Hematopoietic multipotent progenitor cell treated with erythropoietin and hydrocortisone succinate and interleukin-3 and kit ligand, for 4 days (in vitro differentiated cells): ENCODE measurements at regions not wholly inside any gene's neighbourhood (a gene's known extent, or its start where the extent isn't known, plus 50 kb on each side); places are given as distances from the start of the nearest gene placed in this dataset.

Source experiments
- DNase-seq: peaks from one replicate; pipeline ENCODE4 v3.0.0-alpha.2; 2015

GRCh38 chr13:99892866-99893504, 78.6 kb downstream of the ZIC5 start:
- no peak for DNase-seq

- no peak for DNase-seq
Observed at GRCh38 chr13:99892196-99892613, 79.4 kb downstream of the ZIC5 start.

- no peak for DNase-seq
Observed at GRCh38 chr13:99886706-99887105, 84.9 kb downstream of the ZIC5 start.

- DNase-seq, result no peak
Observed at GRCh38 chr13:99884913-99885312, 86.7 kb downstream of the ZIC5 start.

GRCh38 chr13:99883805-99884204, 87.8 kb downstream of the ZIC5 start:
- DNase-seq, result no peak

GRCh38 chr13:99878921-99879610, 92.5 kb downstream of the ZIC5 start:
- DNase-seq, result no peak

- DNase-seq, result no peak
Observed at GRCh38 chr13:99876651-99877050, 94.9 kb downstream of the ZIC5 start.

GRCh38 chr13:99875391-99875790, 96.2 kb downstream of the ZIC5 start:
- DNase-seq, result no peak

- DNase-seq, result no peak
Observed at GRCh38 chr13:99873832-99874430, 97.6 kb downstream of the ZIC5 start.

- no peak for DNase-seq
Observed at GRCh38 chr13:99873141-99873540, 98.4 kb downstream of the ZIC5 start.

- DNase-seq, result no peak
Observed at GRCh38 chr13:99871249-99871898, 100.2 kb downstream of the ZIC5 start.

GRCh38 chr13:99870541-99870940, 101.0 kb downstream of the ZIC5 start:
- DNase-seq, result no peak

GRCh38 chr13:99869830-99870229, 101.7 kb downstream of the ZIC5 start:
- no peak for DNase-seq

- no peak for DNase-seq
Observed at GRCh38 chr13:99868767-99869166, 102.8 kb downstream of the ZIC5 start.

- no peak for DNase-seq
Observed at GRCh38 chr13:99867535-99868257, 103.9 kb downstream of the ZIC5 start.

- no peak for DNase-seq
Observed at GRCh38 chr13:99866781-99867180, 104.8 kb downstream of the ZIC5 start.

- no peak for DNase-seq
Observed at GRCh38 chr13:99865420-99865930, 106.1 kb downstream of the ZIC5 start.

- DNase-seq, result no peak
Observed at GRCh38 chr13:99864627-99864990, 107.0 kb downstream of the ZIC5 start.

- no peak for DNase-seq
Observed at GRCh38 chr13:99863789-99864626, 107.6 kb downstream of the ZIC5 start.

- no peak for DNase-seq
Observed at GRCh38 chr13:99862244-99862643, 109.3 kb downstream of the ZIC5 start.

GRCh38 chr13:99861771-99862170, 109.8 kb downstream of the ZIC5 start:
- no peak for DNase-seq

- DNase-seq, result no peak
Observed at GRCh38 chr13:99860745-99861144, 110.8 kb downstream of the ZIC5 start.
